Left hindlimb (tissue), 1 donor: ENCODE measurements at regions not wholly inside any gene's neighbourhood (a gene's known extent, or its start where the extent isn't known, plus 50 kb on each side); places are given as distances from the start of the nearest gene placed in this dataset.

Experiments used
- DNase-seq: peaks from one replicate; pipeline ENCODE4 v3.0.0-alpha.2; 2018

- no peak for DNase-seq
Observed at GRCh38 chr6:45739058-45739457, 276.6 kb downstream of the CLIC5 start.

- DNase-seq: no peak
Observed at GRCh38 chr6:45738057-45738455, 277.6 kb downstream of the CLIC5 start.

- DNase-seq: no peak
Observed at GRCh38 chr6:45737331-45738056, 278.2 kb downstream of the CLIC5 start.

GRCh38 chr6:45736134-45736533 lies 279.5 kb downstream of the CLIC5 start:
- no peak for DNase-seq

GRCh38 chr6:45732731-45733130 lies 282.9 kb downstream of the CLIC5 start:
- peak; percentile 50 for DNase-seq

GRCh38 chr6:45730232-45730631 lies 285.4 kb downstream of the CLIC5 start:
- DNase-seq: no peak

GRCh38 chr6:45728674-45729073 lies 287.0 kb downstream of the CLIC5 start:
- DNase-seq: no peak

GRCh38 chr6:45727819-45728449 lies 287.7 kb downstream of the CLIC5 start:
- DNase-seq: no peak

GRCh38 chr6:45727228-45727627 lies 288.4 kb downstream of the CLIC5 start:
- DNase-seq: no peak

GRCh38 chr6:45726444-45726843 lies 289.2 kb downstream of the CLIC5 start:
- no peak for DNase-seq

GRCh38 chr6:45724511-45724910 lies 291.1 kb downstream of the CLIC5 start:
- no peak for DNase-seq

GRCh38 chr6:45724027-45724426 lies 291.6 kb downstream of the CLIC5 start:
- no peak for DNase-seq

- no peak for DNase-seq
Observed at GRCh38 chr6:45722876-45723275, 292.8 kb downstream of the CLIC5 start.

- DNase-seq: no peak
Observed at GRCh38 chr6:45721665-45722064, 294.0 kb downstream of the CLIC5 start.

- DNase-seq: no peak
Observed at GRCh38 chr6:45718871-45719270, 296.8 kb downstream of the CLIC5 start.

GRCh38 chr6:45718131-45718530 lies 297.5 kb downstream of the CLIC5 start:
- no peak for DNase-seq

GRCh38 chr6:45717715-45718114 lies 297.9 kb downstream of the CLIC5 start:
- no peak for DNase-seq

GRCh38 chr6:45717027-45717426 lies 298.6 kb downstream of the CLIC5 start:
- no peak for DNase-seq

- no peak for DNase-seq
Observed at GRCh38 chr6:45715508-45715803, 300.2 kb downstream of the CLIC5 start.

- peak; percentile 66 for DNase-seq
Observed at GRCh38 chr6:45714741-45715507, 300.7 kb downstream of the CLIC5 start.

GRCh38 chr6:45714006-45714730 lies 301.5 kb downstream of the CLIC5 start:
- no peak for DNase-seq
